Panc1 (cell line): ENCODE measurements at regions not wholly inside any gene's neighbourhood (a gene's known extent, or its start where the extent isn't known, plus 50 kb on each side); places are given as distances from the start of the nearest gene placed in this dataset.

ENCODE experiments used
- POLR2AphosphoS5 ChIP-seq: IDR thresholded peaks from 2 replicates; pipeline ENCODE4 v1.6.1; 2012; ENCODE audit warnings: mild to moderate bottlenecking, low read depth, low read length, moderate library complexity
- SIN3A ChIP-seq: IDR thresholded peaks from 2 replicates; pipeline ENCODE4 v1.6.1; 2012; ENCODE audit warnings: low read depth, mild to moderate bottlenecking, low read length, moderate library complexity, borderline replicate concordance; ENCODE audit not compliant: insufficient read depth
- TF ChIP-seq, protein P1 (sequence below): fragments of 450-650 bp; IDR thresholded peaks from 2 replicates; pipeline ENCODE4 v1.5.1; 2017; ENCODE audit warnings: mild to moderate bottlenecking
- TF ChIP-seq, protein P2 (sequence below), 2 experiments: IDR thresholded peaks; 2 replicates each; pipeline ENCODE4 v1.6.1; 2011 to 2012; ENCODE audit warnings: low read depth in 2 of 2, control low read depth in 1 of 2, low read length in 1 of 2, mild to moderate bottlenecking in 1 of 2, moderate library complexity in 1 of 2; ENCODE audit not compliant: insufficient read depth in 1 of 2

DNA sequence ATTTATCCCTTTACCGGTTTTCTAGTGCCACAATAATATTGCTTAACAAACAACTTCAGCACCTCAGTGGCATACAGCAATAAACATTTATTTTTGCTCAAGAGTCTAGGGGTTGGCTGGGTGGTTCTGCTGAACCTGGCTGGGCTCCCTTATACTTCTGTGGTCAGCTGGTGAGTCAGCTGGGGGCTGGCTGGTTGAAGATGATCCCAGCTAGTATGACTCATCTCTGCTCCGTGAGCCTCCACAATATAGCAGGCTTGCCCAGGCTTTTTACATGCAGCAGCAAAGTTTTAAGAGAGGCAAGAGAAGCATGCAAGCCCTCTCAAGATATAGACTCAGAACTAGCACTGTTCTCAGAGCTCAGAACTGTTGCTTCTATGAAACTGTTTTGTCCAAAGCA lies 523.5 kb upstream of the CLINT1 start:
- TF ChIP-seq, protein P1, sequence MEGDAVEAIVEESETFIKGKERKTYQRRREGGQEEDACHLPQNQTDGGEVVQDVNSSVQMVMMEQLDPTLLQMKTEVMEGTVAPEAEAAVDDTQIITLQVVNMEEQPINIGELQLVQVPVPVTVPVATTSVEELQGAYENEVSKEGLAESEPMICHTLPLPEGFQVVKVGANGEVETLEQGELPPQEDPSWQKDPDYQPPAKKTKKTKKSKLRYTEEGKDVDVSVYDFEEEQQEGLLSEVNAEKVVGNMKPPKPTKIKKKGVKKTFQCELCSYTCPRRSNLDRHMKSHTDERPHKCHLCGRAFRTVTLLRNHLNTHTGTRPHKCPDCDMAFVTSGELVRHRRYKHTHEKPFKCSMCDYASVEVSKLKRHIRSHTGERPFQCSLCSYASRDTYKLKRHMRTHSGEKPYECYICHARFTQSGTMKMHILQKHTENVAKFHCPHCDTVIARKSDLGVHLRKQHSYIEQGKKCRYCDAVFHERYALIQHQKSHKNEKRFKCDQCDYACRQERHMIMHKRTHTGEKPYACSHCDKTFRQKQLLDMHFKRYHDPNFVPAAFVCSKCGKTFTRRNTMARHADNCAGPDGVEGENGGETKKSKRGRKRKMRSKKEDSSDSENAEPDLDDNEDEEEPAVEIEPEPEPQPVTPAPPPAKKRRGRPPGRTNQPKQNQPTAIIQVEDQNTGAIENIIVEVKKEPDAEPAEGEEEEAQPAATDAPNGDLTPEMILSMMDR, result no peak
- TF ChIP-seq, protein P2, sequence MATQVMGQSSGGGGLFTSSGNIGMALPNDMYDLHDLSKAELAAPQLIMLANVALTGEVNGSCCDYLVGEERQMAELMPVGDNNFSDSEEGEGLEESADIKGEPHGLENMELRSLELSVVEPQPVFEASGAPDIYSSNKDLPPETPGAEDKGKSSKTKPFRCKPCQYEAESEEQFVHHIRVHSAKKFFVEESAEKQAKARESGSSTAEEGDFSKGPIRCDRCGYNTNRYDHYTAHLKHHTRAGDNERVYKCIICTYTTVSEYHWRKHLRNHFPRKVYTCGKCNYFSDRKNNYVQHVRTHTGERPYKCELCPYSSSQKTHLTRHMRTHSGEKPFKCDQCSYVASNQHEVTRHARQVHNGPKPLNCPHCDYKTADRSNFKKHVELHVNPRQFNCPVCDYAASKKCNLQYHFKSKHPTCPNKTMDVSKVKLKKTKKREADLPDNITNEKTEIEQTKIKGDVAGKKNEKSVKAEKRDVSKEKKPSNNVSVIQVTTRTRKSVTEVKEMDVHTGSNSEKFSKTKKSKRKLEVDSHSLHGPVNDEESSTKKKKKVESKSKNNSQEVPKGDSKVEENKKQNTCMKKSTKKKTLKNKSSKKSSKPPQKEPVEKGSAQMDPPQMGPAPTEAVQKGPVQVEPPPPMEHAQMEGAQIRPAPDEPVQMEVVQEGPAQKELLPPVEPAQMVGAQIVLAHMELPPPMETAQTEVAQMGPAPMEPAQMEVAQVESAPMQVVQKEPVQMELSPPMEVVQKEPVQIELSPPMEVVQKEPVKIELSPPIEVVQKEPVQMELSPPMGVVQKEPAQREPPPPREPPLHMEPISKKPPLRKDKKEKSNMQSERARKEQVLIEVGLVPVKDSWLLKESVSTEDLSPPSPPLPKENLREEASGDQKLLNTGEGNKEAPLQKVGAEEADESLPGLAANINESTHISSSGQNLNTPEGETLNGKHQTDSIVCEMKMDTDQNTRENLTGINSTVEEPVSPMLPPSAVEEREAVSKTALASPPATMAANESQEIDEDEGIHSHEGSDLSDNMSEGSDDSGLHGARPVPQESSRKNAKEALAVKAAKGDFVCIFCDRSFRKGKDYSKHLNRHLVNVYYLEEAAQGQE (IDR thresholded peaks at IDR 0.05; ENCODE audit: insufficient read depth in 1 of 2, low read depth in 2 of 2, low read length in 1 of 2), result no peak
- TF ChIP-seq POLR2AphosphoS5 (no peak), SIN3A (no peak)
